ENCODE measurements at regions not wholly inside any gene's neighbourhood (a gene's known extent, or its start where the extent isn't known, plus 50 kb on each side); places are given as distances from the start of the nearest gene placed in this dataset.

- DNase-seq = no peak
- no peaks in the 10 kb centered on the region for H3K4me1 ChIP-seq
- no peak overlapping the region for H3K4me3 ChIP-seq (replicated peaks in 1 of 3)
- intact Hi-C loops (cut with DNase I) = no loop called here
- no peaks in the 10 kb centered on the region for H3K27me3 ChIP-seq
- TF ChIP-seq CTCF (IDR thresholded peaks at IDR 0.05) = no peak
- no peak for TF ChIP-seq POLR2A (IDR thresholded peaks at IDR 0.05)
- 87 to 98% methylated on average over 6 to 17 of the region's 17 CpGs for WGBS, 2 donors
- no peaks in the 10 kb centered on the region for H3K36me3 ChIP-seq
- no peak overlapping the region for H3K27ac ChIP-seq
- H3K9me3 ChIP-seq = no peaks in the 10 kb centered on the region
Observed at GRCh38 chr2:425947-426346, 138.1 kb upstream of the ALKAL2 start.

- H3K9me3 ChIP-seq = no peaks in the 10 kb centered on the region
- WGBS, 2 donors = 81 to 85% methylated on average over 8 of the region's 8 CpGs
- no peak for DNase-seq
- H3K27ac ChIP-seq = no peak overlapping the region
- no peak for TF ChIP-seq POLR2A (IDR thresholded peaks at IDR 0.05)
- TF ChIP-seq CTCF (IDR thresholded peaks at IDR 0.05) = no peak
- intact Hi-C loops (cut with DNase I) = no loop called here
- H3K27me3 ChIP-seq = no peaks in the 10 kb centered on the region
- no peaks in the 10 kb centered on the region for H3K36me3 ChIP-seq
- no peaks in the 10 kb centered on the region for H3K4me1 ChIP-seq
- H3K4me3 ChIP-seq (replicated peaks in 1 of 3) = no peak overlapping the region
Observed at GRCh38 chr2:425243-425642, 137.4 kb upstream of the ALKAL2 start.

GRCh38 chr2:424306-425171, 136.6 kb upstream of the ALKAL2 start:
- TF ChIP-seq CTCF (IDR thresholded peaks at IDR 0.05) (no peak), POLR2A (IDR thresholded peaks at IDR 0.05) (no peak)
- 88 to 89% methylated on average over 20 of the region's 20 CpGs for WGBS, 2 donors
- no peaks in the 10 kb centered on the region for H3K27me3 ChIP-seq

GRCh38 chr2:423479-423878, 135.6 kb upstream of the ALKAL2 start:
- H3K27ac ChIP-seq = no peak overlapping the region
- H3K27me3 ChIP-seq = no peaks in the 10 kb centered on the region
- TF ChIP-seq CTCF (IDR thresholded peaks at IDR 0.05) = no peak
- TF ChIP-seq POLR2A (IDR thresholded peaks at IDR 0.05) = no peak
- H3K4me1 ChIP-seq = no peaks in the 10 kb centered on the region
- no peaks in the 10 kb centered on the region for H3K9me3 ChIP-seq
- DNase-seq = no peak
- intact Hi-C loops (cut with DNase I) = no loop called here
- no peaks in the 10 kb centered on the region for H3K36me3 ChIP-seq
- 62 to 69% methylated on average over 10 of the region's 10 CpGs for WGBS, 2 donors
- H3K4me3 ChIP-seq (replicated peaks in 1 of 3) = no peak overlapping the region

More at GRCh38 chr2:424306-425171, 136.6 kb upstream of the ALKAL2 start:
- Histone ChIP-seq H3K4me1 (no peaks in the 10 kb centered on the region), H3K4me3 (replicated peaks in 1 of 3) (no peak overlapping the region), H3K36me3 (no peaks in the 10 kb centered on the region), H3K27ac (no peak overlapping the region), H3K9me3 (no peaks in the 10 kb centered on the region)
- intact Hi-C loops (cut with DNase I) = no loop called here
- no peak for DNase-seq

- H3K36me3 ChIP-seq = no peaks in the 10 kb centered on the region
- H3K4me1 ChIP-seq = no peaks in the 10 kb centered on the region
- H3K27me3 ChIP-seq = no peaks in the 10 kb centered on the region
- 80 to 90% methylated on average over 9 to 14 of the region's 14 CpGs for WGBS, 2 donors
- intact Hi-C loops (cut with DNase I) = no loop called here
- no peak overlapping the region for H3K27ac ChIP-seq
- H3K9me3 ChIP-seq = no peaks in the 10 kb centered on the region
- no peak for DNase-seq
- H3K4me3 ChIP-seq (replicated peaks in 1 of 3) = no peak overlapping the region
- TF ChIP-seq POLR2A (IDR thresholded peaks at IDR 0.05) (no peak), CTCF (IDR thresholded peaks at IDR 0.05) (no peak)
Observed at GRCh38 chr2:422676-423435, 135.0 kb upstream of the ALKAL2 start.

Measured in thyroid gland (tissue), 4 donors.